HL-60 (cell line): ENCODE measurements at regions not wholly inside any gene's neighbourhood (a gene's known extent, or its start where the extent isn't known, plus 50 kb on each side); places are given as distances from the start of the nearest gene placed in this dataset.

Experiments
- DNase-seq, 2 experiments: peaks; one replicate each; pipeline ENCODE4 v3.0.0-alpha.2; 2010 to 2020; ENCODE audit warnings: low read depth in 1 of 2, low spot score in 1 of 2
- H3K27ac ChIP-seq: fragments of 250-450 bp; sonication (Bioruptor Pico); replicated peaks from 2 replicates; pipeline ENCODE4 v1.5.1; 2020; ENCODE audit warnings: mild to moderate bottlenecking, moderate library complexity
- H3K27me3 ChIP-seq: fragments of 250-450 bp; sonication (Bioruptor Pico); 2 replicates; pipeline ENCODE4 v1.5.1; 2021; ENCODE audit warnings: mild to moderate bottlenecking, moderate library complexity; ENCODE audit not compliant: insufficient read depth, poor library complexity, severe bottlenecking
- H3K4me3 ChIP-seq: replicated peaks from 2 replicates; pipeline ENCODE4 v1.5.1; 2011; ENCODE audit warnings: mild to moderate bottlenecking, control low read depth, low read length; ENCODE audit not compliant: insufficient read depth
- CTCF ChIP-seq: IDR thresholded peaks from one replicate; pipeline ENCODE4 v1.5.1; 2011; ENCODE audit warnings: low read length, control low read depth, inconsistent platforms; ENCODE audit not compliant: insufficient read depth
- GABPA ChIP-seq: IDR thresholded peaks from 2 replicates; pipeline ENCODE4 v1.6.1; 2012; ENCODE audit warnings: low read depth
- POLR2AphosphoS5 ChIP-seq: IDR thresholded peaks from 2 replicates; pipeline ENCODE4 v1.6.1; 2012; ENCODE audit warnings: low read depth
- REST ChIP-seq: IDR thresholded peaks from 2 replicates; pipeline ENCODE4 v1.6.1; 2012; ENCODE audit warnings: low read depth; ENCODE audit not compliant: insufficient replicate concordance
- SPI1 ChIP-seq: IDR thresholded peaks from 2 replicates; pipeline ENCODE4 v1.6.1; 2012; ENCODE audit warnings: low read depth, mild to moderate bottlenecking, borderline replicate concordance

- Histone ChIP-seq H3K27me3 (no peaks in the 10 kb centered on the region), H3K4me3 (no peak overlapping the region), H3K27ac (no peak overlapping the region)
- TF ChIP-seq POLR2AphosphoS5 = no peak
- TF ChIP-seq REST = no peak
- no peak for TF ChIP-seq SPI1
- no peak for TF ChIP-seq CTCF
- TF ChIP-seq GABPA = no peak
- no peak for DNase-seq
Measured at GRCh38 chr6:144744720-144745119, 459.6 kb downstream of the UTRN start.

GRCh38 chr6:144745439-144745838 is 460.3 kb downstream of the UTRN start:
- H3K27me3 ChIP-seq = no peaks in the 10 kb centered on the region
- no peak overlapping the region for H3K27ac ChIP-seq
- TF ChIP-seq GABPA = no peak
- TF ChIP-seq SPI1 = no peak
- no peak for TF ChIP-seq REST
- TF ChIP-seq CTCF = no peak
- TF ChIP-seq POLR2AphosphoS5 = no peak
- no peak for DNase-seq
- no peak overlapping the region for H3K4me3 ChIP-seq

GRCh38 chr6:144746902-144747469 is 461.9 kb downstream of the UTRN start:
- no peak for DNase-seq
- TF ChIP-seq SPI1 = no peak
- no peak for TF ChIP-seq REST
- no peak for TF ChIP-seq CTCF
- TF ChIP-seq GABPA = no peak
- no peak for TF ChIP-seq POLR2AphosphoS5
- Histone ChIP-seq H3K4me3 (no peak overlapping the region), H3K27me3 (no peaks in the 10 kb centered on the region), H3K27ac (no peak overlapping the region)
